Amniotic stem cell (primary cell): ENCODE measurements at regions not wholly inside any gene's neighbourhood (a gene's known extent, or its start where the extent isn't known, plus 50 kb on each side); places are given as distances from the start of the nearest gene placed in this dataset.
A peak's percentile ranks its signal among the peaks of the same experiment; 100 is the strongest.
"Not testable (repeated sequence)": the region's sequence is repeated elsewhere in the genome, so short reads cannot be mapped to it uniquely, and the experiment has no call there.

ENCODE experiments used
- DNase-seq: peaks from one replicate; lab custom pipeline; 2025; lab: John Stamatoyannopoulos, UW

- no peak for DNase-seq
Observed at GRCh38 chr6:11889572-11889971, 111.0 kb upstream of the ADTRP start.

GRCh38 chr6:11888727-11889126 lies 110.1 kb upstream of the ADTRP start:
- no peak for DNase-seq

- no peak for DNase-seq
Observed at GRCh38 chr6:11885159-11885558, 106.6 kb upstream of the ADTRP start.

GRCh38 chr6:11883471-11883870 lies 104.9 kb upstream of the ADTRP start:
- not testable (repeated sequence) for DNase-seq

- DNase-seq = not testable (repeated sequence)
Observed at GRCh38 chr6:11880156-11880555, 101.6 kb upstream of the ADTRP start.

GRCh38 chr6:11878735-11879134 lies 100.1 kb upstream of the ADTRP start:
- DNase-seq = no peak

DNA sequence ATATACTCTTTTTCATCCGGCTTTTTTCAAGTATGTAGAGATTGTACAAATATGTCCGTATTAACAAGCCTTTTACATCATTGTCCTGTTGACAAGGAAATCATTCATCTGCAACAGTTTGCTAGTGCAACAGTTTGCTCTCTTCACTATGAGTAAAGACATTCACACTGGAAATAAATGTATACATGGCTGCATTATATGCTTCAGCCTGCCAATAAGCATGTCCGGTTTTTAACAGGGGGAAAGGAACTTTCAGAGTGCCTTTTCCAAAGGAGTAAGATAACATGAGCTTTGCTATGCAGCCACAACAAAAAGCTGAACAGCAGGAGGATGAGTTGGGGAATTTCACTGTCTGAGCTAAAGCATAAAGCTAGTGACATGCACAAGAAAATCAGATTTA lies 99.4 kb upstream of the ADTRP start:
- no peak for DNase-seq

GRCh38 chr6:11876934-11877433 lies 98.4 kb upstream of the ADTRP start:
- no peak for DNase-seq

- DNase-seq = no peak
Observed at GRCh38 chr6:11875325-11876109, 96.9 kb upstream of the ADTRP start.

DNA sequence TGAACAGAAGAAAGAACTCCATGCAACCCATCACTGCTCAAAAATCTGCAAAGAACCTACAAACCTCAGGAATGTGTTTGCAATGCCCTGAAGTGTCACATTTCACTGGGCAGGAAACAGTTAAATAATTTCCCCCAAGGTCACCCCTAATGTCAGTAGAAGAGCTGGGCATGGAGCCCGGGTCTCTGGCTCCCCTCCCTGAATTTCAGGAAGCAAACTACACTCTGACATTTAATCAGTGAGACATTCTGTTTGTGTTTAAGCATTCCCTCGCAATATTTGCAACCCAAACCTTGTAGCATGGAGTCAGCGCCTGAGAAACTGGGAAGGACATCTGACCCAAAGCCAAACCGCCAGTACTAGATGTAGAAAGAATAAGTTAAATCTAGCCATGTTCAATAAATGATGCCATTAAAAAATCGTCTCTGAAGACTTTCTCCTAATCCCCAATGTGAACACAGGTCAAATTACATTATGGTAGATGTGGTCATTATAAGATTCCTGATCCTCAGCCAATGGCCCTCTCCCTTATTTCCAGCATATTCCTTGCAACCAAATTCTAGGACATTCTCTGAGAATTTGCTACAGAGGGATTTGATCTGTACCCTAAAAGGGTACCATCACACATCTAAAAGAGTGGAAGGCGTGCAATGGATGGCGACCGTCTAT lies 91.2 kb upstream of the ADTRP start:
- DNase-seq = no peak

- no peak for DNase-seq
Observed at GRCh38 chr6:11868392-11868791, 89.8 kb upstream of the ADTRP start.

DNA sequence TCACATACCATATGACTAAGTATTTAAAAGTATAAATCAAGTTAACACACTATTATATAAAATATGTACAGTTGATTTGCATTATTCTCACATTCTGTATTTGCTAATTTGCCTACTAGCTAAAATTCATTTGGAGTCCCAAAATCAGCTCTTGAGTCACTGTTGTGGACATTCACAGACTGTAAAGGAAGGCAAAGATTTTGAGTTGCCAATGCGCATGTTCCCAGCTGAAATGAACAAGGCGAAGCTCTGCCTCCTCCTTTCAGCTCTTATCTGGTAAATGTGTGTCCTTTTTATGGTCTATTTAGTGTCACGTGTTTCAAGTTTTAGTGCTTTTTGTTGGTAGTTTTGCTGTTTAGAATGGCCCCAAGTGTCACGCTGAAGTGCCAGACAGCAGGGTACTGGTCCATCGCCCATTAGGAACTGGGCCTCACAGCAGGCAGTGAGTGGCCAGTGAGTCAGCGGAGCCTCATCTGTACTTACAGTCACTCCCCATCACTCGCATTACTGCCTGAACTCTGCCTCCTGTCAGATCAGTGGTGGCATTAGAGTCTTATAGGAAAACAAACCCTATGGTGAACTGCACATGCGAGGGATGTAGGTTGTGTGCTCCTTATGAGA lies 87.2 kb upstream of the ADTRP start:
- no peak for DNase-seq

GRCh38 chr6:11858439-11858838 lies 79.8 kb upstream of the ADTRP start:
- DNase-seq = no peak

DNA sequence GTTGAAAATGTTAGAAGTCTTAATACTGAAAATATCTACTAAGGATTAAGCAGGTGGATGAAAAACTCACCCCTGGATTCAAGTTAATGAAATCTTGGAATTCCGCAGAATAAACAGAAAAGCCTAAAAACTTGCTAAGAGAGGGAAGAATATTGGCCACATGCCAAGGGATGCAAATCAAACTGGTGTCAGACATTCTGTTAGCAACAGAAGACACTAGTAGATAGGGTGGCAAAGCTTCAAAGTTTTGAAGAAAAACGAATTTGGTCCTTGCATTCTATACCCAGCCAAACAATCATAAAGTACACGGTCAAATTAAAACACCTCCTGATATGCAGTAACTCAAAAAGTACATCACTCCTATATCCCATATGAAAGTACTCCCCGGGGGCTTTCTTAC lies 77.1 kb upstream of the ADTRP start:
- no peak for DNase-seq

DNA sequence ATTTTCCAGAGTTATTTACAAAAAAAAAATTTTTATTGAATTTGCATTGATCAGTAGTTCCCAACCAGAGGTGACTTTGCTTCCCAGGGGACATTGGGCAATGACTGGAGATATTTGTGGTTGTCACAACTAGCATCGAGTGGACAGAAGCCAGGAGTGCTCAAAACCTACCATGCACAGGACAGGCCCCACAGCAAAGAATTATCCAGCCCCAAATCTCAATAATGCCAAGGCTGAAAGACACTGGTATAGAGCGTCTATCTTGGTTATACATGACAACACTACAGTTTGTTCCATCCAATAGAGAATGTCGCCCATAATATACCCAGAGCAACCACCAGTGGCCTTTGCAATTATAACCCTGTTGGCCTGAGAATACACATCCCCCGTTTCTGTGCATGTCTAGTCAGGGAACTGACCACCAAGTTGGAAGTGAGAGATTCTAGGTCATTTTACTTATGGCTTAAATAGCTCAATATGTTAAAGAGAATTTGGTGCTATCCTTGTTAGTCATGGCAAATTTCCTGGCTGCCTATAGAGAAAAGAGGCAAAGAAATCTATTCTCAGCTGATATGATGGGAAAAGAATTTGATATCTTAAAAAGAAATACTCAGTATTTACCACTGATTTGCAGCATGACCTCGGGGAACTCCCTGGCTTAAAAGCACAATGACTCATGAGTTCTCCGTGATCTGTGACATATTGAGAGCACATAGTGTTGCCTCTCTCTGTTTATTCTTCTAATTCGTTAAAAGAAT lies 76.0 kb upstream of the ADTRP start:
- DNase-seq = peak; percentile 48

- no peak for DNase-seq
Observed at GRCh38 chr6:11853678-11854407, 75.2 kb upstream of the ADTRP start.

DNA sequence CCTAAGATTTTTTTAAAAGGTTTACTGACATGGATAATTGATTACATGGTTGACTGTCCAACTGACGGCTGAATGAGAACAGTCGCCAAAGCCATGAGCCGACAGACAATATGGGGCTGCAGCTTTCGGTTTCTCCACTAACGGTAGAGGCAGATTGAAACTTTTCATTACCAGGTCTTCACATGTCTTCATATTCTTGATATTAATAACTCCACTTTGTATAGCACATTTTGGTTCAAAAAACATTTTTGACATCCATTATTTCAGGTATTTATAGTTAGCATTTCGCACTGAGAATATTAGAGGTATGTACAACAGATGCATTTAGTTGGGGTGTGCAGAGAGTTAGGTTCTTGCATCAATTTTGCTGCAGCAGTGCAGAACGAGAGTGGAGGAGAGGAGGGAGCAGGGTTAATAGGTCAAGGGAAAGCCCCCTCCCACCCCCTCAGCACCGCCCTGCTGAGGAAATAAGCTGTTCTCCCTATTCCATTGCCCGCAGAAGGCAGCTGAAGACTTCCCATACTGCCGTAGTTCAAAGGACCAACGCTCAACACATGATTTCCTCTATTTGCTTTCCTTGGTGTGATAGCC lies 73.6 kb upstream of the ADTRP start:
- DNase-seq = no peak

DNA sequence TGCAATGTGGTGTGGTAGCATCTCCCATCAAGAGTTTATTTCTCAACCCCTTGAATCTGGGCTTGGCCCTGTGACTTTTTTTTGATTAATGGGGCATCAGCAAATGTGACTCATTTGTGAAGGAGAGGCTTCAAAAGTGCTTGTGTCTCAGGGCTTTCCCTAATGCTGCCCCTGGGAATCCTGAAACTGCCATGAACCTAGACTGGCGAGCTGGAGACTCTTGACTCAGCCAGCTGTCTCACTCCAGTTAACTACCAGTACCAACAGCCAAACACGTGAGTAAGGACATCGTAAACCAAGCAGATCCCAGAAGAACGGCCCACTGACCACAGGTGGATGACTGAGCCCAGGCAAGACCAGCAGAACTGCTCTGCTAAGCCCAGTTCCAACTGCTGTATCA lies 72.8 kb upstream of the ADTRP start:
- no peak for DNase-seq

GRCh38 chr6:11848852-11849731 lies 70.5 kb upstream of the ADTRP start:
- no peak for DNase-seq

DNA sequence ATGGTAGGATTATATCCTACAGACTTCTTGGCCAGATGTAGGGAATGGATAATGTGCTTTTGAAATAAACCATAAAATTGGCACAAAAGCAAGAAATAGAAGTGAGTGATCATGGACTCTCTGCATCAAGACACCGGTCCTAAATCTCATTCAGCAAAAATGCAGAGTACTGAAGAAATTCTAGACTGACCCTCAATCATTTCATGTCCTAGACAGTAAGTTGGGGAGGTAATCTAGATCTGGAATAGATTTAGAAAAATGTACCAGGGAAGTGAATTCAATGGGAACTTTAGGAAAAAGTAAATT lies 69.7 kb upstream of the ADTRP start:
- DNase-seq = no peak
